ENCODE measurements at regions not wholly inside any gene's neighbourhood (a gene's known extent, or its start where the extent isn't known, plus 50 kb on each side); places are given as distances from the start of the nearest gene placed in this dataset.

DNA sequence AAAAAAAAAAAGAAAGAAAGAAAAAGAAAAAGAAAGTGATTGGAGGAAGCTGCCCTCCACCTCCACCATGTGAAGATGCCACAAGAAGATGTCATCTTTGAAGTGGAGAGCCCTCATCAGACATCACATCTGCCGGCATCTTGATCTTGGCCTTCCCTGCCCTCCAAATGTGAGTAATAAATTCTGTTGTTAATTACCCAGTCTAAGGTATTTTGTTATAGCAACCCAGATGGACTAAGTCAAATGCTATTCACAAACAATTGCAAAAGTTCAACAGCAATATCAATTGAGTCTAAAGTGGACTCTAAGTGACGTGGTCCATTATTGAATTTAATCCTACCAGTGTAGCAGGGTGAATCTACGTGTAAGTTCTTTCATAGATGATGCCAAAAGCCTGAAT lies 55.9 kb upstream of the NUP160 start:
- TF ChIP-seq POLR2A (IDR thresholded peaks at IDR 0.05; ENCODE audit: control extremely low read depth in 1 of 2, low read depth in 2 of 2, low read length in 2 of 2) (no peak), NRF1 (IDR thresholded peaks at IDR 0.05; ENCODE audit: low read depth, low read length) (no peak), JUN (IDR thresholded peaks at IDR 0.05; ENCODE audit: low read depth, low read length) (no peak), EZH2 (IDR thresholded peaks at IDR 0.05; ENCODE audit: low read depth, low read length, severe bottlenecking) (no peak), POLR2AphosphoS5 (IDR thresholded peaks at IDR 0.05; ENCODE audit: low read depth, low read length) (no peak), KDM1A (IDR thresholded peaks at IDR 0.05; ENCODE audit: borderline replicate concordance, low read length) (no peak)
- TF ChIP-seq, protein P1, sequence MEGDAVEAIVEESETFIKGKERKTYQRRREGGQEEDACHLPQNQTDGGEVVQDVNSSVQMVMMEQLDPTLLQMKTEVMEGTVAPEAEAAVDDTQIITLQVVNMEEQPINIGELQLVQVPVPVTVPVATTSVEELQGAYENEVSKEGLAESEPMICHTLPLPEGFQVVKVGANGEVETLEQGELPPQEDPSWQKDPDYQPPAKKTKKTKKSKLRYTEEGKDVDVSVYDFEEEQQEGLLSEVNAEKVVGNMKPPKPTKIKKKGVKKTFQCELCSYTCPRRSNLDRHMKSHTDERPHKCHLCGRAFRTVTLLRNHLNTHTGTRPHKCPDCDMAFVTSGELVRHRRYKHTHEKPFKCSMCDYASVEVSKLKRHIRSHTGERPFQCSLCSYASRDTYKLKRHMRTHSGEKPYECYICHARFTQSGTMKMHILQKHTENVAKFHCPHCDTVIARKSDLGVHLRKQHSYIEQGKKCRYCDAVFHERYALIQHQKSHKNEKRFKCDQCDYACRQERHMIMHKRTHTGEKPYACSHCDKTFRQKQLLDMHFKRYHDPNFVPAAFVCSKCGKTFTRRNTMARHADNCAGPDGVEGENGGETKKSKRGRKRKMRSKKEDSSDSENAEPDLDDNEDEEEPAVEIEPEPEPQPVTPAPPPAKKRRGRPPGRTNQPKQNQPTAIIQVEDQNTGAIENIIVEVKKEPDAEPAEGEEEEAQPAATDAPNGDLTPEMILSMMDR (IDR thresholded peaks at IDR 0.05; ENCODE audit: control extremely low read depth in 1 of 3, insufficient read depth in 1 of 3, low read depth in 1 of 3, low read length in 3 of 3), result no peak
- TF ChIP-seq, protein P2, sequence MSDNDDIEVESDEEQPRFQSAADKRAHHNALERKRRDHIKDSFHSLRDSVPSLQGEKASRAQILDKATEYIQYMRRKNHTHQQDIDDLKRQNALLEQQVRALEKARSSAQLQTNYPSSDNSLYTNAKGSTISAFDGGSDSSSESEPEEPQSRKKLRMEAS (IDR thresholded peaks at IDR 0.05), result no peak

Measured in H1 (cell line).